SK-N-MC (cell line): ENCODE measurements at regions not wholly inside any gene's neighbourhood (a gene's known extent, or its start where the extent isn't known, plus 50 kb on each side); places are given as distances from the start of the nearest gene placed in this dataset.

Experiments
- EZH2 ChIP-seq: fragments of 200-600 bp; sonication (generic); IDR thresholded peaks from one replicate; pipeline ENCODE4 v1.6.1; 2017; ENCODE audit warnings: antibody characterized with exemption
- FOXP2 ChIP-seq: optimal IDR thresholded peaks from 2 replicates; pipeline ENCODE3; 2011; ENCODE audit warnings: mild to moderate bottlenecking, moderate library complexity; ENCODE audit not compliant: insufficient read depth; ENCODE audit errors: extremely low read length, control extremely low read depth
- POLR2AphosphoS5 ChIP-seq: IDR thresholded peaks from 2 replicates; pipeline ENCODE4 v1.6.1; 2012; ENCODE audit warnings: mild to moderate bottlenecking, low read depth, low read length, borderline replicate concordance

DNA sequence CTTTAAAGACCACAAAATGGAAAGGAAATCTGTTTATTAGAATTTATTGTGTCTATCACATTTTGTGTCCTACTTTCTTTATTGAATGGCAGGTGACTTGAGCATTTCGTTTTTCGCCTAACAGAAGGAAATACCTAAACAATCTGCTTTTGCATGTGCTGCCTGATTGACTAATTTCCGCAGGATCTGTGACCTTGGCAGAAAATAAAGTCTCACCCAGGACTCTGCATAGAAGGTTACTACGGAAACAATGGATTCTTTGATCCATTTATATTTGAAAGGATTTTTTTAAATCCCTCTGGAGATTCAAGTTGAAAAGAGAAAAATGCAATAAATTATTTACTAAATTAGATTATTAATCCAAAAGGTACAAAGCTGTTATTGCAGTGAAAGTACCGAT lies 61.0 kb upstream of the CAST start:
- TF ChIP-seq EZH2 = no peak
- TF ChIP-seq POLR2AphosphoS5 = no peak
- no peak for TF ChIP-seq FOXP2
